Liver (tissue), 3 donors: ENCODE measurements at regions not wholly inside any gene's neighbourhood (a gene's known extent, or its start where the extent isn't known, plus 50 kb on each side); places are given as distances from the start of the nearest gene placed in this dataset.

ENCODE experiments used
- GABPA ChIP-seq, 2 donors: IDR thresholded peaks in 1 of 2; conservative IDR thresholded peaks in 1 of 2; 2 replicates each; pipeline ENCODE4 v1.6.1; 2016; ENCODE audit warnings: antibody characterized with exemption in 2 of 2, mild to moderate bottlenecking in 1 of 2, moderate library complexity in 1 of 2
- NR2F2 ChIP-seq: IDR thresholded peaks from 2 replicates; pipeline ENCODE4 v1.6.1; 2016; ENCODE audit warnings: antibody characterized with exemption
- RAD21 ChIP-seq, 2 donors: IDR thresholded peaks; 2 replicates each; pipeline ENCODE4 v1.6.1; 2016; ENCODE audit warnings: antibody characterized with exemption in 2 of 2, mild to moderate bottlenecking in 2 of 2
- REST ChIP-seq: IDR thresholded peaks from 2 replicates; pipeline ENCODE4 v1.6.1; 2016; ENCODE audit warnings: antibody characterized with exemption, mild to moderate bottlenecking
- TF ChIP-seq, protein P1 (sequence below): fragments of 150-350 bp; IDR thresholded peaks from 2 replicates; pipeline ENCODE4 v1.5.1; 2017; ENCODE audit warnings: improper control_type of control experiment, low read depth, low read length; ENCODE audit not compliant: missing input control
- donor health status: healthy.
- donor health status: healthy.

DNA sequence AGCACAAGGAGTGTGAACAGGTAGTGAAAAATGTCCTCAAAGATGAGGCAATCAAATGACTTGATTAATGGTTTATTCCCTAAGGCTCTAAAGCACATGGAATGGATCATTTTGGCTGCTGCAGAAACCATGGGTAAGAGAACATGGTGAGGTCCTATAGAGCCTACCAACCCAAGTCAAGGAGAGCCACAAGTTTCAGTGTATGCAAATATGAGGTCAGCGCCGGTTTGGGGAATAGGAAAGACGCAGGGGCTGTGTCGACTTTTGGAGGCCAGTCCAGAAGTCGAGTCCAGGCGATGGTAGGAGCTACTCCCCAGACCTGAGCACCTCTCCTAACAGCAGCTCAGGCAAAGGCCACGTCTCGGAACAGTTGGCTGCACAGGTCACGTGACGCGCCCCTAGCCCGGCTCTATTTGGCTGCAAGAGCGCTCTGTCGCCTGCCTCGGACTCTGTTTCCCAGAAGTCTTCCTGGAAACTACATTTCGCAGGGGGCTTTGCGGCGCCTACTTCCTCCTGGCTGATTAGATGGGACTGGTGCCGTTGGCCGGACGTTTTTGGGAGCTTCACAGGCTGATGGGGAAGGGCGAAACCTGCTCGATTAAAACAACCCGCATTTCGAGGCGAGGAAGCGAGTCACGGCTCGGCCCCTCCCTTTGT, 74.4 kb upstream of the CHD6 start:
- TF ChIP-seq REST (no peak), GABPA (IDR thresholded peaks at IDR 0.05 in 1 of 2, conservative IDR thresholded peaks at IDR 0.05 in 1 of 2) (no peak), RAD21 (IDR thresholded peaks at IDR 0.05) (no peak), NR2F2 (no peak)
- TF ChIP-seq, protein P1, sequence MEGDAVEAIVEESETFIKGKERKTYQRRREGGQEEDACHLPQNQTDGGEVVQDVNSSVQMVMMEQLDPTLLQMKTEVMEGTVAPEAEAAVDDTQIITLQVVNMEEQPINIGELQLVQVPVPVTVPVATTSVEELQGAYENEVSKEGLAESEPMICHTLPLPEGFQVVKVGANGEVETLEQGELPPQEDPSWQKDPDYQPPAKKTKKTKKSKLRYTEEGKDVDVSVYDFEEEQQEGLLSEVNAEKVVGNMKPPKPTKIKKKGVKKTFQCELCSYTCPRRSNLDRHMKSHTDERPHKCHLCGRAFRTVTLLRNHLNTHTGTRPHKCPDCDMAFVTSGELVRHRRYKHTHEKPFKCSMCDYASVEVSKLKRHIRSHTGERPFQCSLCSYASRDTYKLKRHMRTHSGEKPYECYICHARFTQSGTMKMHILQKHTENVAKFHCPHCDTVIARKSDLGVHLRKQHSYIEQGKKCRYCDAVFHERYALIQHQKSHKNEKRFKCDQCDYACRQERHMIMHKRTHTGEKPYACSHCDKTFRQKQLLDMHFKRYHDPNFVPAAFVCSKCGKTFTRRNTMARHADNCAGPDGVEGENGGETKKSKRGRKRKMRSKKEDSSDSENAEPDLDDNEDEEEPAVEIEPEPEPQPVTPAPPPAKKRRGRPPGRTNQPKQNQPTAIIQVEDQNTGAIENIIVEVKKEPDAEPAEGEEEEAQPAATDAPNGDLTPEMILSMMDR: no peak
